Middle frontal gyrus (tissue), 1 donor: ENCODE measurements at regions not wholly inside any gene's neighbourhood (a gene's known extent, or its start where the extent isn't known, plus 50 kb on each side); places are given as distances from the start of the nearest gene placed in this dataset.
"Not testable (repeated sequence)": the region's sequence is repeated elsewhere in the genome, so short reads cannot be mapped to it uniquely, and the experiment has no call there.

Source experiments
- DNase-seq: peaks from one replicate; pipeline ENCODE4 v3.0.0-alpha.2; 2015; ENCODE audit warnings: low spot score; ENCODE audit errors: extremely low spot score

GRCh38 chr12:73186272-73186671 is 914.1 kb downstream of the TRHDE start:
- no peak for DNase-seq

- no peak for DNase-seq
Observed at GRCh38 chr12:73187765-73188164, 915.6 kb downstream of the TRHDE start.

- DNase-seq: no peak
Observed at GRCh38 chr12:73210548-73211204, 938.5 kb downstream of the TRHDE start.

GRCh38 chr12:73220951-73221350 is 948.8 kb downstream of the TRHDE start:
- no peak for DNase-seq

GRCh38 chr12:73221398-73221797 is 949.2 kb downstream of the TRHDE start:
- no peak for DNase-seq

- DNase-seq: no peak
Observed at GRCh38 chr12:73221836-73222235, 949.7 kb downstream of the TRHDE start.

GRCh38 chr12:73225371-73225937 is 953.3 kb downstream of the TRHDE start:
- DNase-seq: no peak

GRCh38 chr12:73225941-73226340 is 953.8 kb downstream of the TRHDE start:
- DNase-seq: no peak

GRCh38 chr12:73226593-73226992 is 954.4 kb downstream of the TRHDE start:
- no peak for DNase-seq

- not testable (repeated sequence) for DNase-seq
Observed at GRCh38 chr12:73228828-73229227, 956.7 kb downstream of the TRHDE start.

- no peak for DNase-seq
Observed at GRCh38 chr12:73235387-73235786, 963.2 kb downstream of the TRHDE start.

- DNase-seq: no peak
Observed at GRCh38 chr12:73240110-73240509, 967.9 kb downstream of the TRHDE start.

- no peak for DNase-seq
Observed at GRCh38 chr12:73262788-73263381, 990.7 kb downstream of the TRHDE start.

- DNase-seq: no peak
Observed at GRCh38 chr12:73266206-73266605, 994.0 kb downstream of the TRHDE start.

GRCh38 chr12:73274976-73275375 is 1002.8 kb downstream of the TRHDE start:
- DNase-seq: no peak

GRCh38 chr12:73277971-73278370 is 1005.8 kb downstream of the TRHDE start:
- no peak for DNase-seq

- no peak for DNase-seq
Observed at GRCh38 chr12:73301530-73301929, 1029.4 kb downstream of the TRHDE start.

- DNase-seq: no peak
Observed at GRCh38 chr12:73307260-73307659, 1035.1 kb downstream of the TRHDE start.

- no peak for DNase-seq
Observed at GRCh38 chr12:73308079-73308478, 1035.9 kb downstream of the TRHDE start.

- no peak for DNase-seq
Observed at GRCh38 chr12:73308747-73309146, 1036.6 kb downstream of the TRHDE start.

- no peak for DNase-seq
Observed at GRCh38 chr12:73321319-73321718, 1049.1 kb downstream of the TRHDE start.

- DNase-seq: no peak
Observed at GRCh38 chr12:73321776-73322175, 1049.6 kb downstream of the TRHDE start.
